LNCaP clone FGC (cell line): ENCODE measurements at regions not wholly inside any gene's neighbourhood (a gene's known extent, or its start where the extent isn't known, plus 50 kb on each side); places are given as distances from the start of the nearest gene placed in this dataset.

Source experiments
- DNase-seq: peaks from one replicate; pipeline ENCODE4 v3.0.0-alpha.2; 2011; ENCODE audit warnings: low read depth
- H3K4me3 ChIP-seq: 2 replicates; pipeline ENCODE4 v1.5.1; 2011; ENCODE audit warnings: mild to moderate bottlenecking, low read depth, low read length, control low read depth
- TF ChIP-seq, protein P1 (sequence below): IDR thresholded peaks from 2 replicates; pipeline ENCODE4 v1.5.1; 2012; ENCODE audit warnings: mild to moderate bottlenecking; ENCODE audit not compliant: control insufficient read depth, insufficient read depth; ENCODE audit errors: extremely low read depth

DNA sequence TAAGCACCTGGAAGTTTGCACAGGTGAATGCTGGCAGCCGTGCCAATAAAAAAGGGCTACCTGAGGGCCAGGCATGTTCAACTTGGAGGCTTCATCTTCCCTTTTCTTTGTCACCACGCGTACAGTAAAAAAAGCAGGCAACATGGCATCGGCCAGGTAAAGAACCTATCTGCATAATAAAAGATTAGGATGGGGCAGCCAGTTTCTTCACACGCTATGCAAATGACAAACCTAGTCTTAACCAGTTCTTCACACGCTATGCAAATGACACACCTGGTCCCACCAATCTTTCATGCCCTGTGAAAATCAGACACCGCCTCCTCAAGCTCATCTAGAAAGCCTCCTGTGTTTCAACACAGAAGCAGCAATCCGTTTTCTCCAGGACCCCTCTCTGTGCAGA, 413.4 kb downstream of the HLX start:
- TF ChIP-seq, protein P1, sequence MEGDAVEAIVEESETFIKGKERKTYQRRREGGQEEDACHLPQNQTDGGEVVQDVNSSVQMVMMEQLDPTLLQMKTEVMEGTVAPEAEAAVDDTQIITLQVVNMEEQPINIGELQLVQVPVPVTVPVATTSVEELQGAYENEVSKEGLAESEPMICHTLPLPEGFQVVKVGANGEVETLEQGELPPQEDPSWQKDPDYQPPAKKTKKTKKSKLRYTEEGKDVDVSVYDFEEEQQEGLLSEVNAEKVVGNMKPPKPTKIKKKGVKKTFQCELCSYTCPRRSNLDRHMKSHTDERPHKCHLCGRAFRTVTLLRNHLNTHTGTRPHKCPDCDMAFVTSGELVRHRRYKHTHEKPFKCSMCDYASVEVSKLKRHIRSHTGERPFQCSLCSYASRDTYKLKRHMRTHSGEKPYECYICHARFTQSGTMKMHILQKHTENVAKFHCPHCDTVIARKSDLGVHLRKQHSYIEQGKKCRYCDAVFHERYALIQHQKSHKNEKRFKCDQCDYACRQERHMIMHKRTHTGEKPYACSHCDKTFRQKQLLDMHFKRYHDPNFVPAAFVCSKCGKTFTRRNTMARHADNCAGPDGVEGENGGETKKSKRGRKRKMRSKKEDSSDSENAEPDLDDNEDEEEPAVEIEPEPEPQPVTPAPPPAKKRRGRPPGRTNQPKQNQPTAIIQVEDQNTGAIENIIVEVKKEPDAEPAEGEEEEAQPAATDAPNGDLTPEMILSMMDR, result no peak
- no peak overlapping the region for H3K4me3 ChIP-seq
- no peak for DNase-seq

DNA sequence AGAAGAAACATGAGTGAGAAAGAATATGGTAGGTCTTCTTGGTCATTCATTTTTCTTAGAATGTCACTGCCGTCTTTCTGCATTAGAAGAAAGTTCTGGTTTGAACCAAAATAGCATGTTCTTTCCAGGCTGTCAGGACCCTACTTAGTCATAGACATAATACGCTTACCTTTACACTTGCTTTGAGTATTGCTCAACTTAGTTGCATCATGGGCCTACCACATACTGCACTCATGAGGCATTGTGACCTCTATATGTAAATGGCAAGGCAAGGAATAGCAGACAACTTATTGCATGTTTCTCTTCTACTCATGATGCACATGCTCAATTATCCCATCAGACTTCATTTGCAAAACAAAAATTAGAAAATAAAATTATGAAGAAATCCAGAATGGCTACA, 415.0 kb downstream of the HLX start:
- H3K4me3 ChIP-seq, result no peak overlapping the region
- DNase-seq, result no peak
- TF ChIP-seq, protein P1, result no peak

DNA sequence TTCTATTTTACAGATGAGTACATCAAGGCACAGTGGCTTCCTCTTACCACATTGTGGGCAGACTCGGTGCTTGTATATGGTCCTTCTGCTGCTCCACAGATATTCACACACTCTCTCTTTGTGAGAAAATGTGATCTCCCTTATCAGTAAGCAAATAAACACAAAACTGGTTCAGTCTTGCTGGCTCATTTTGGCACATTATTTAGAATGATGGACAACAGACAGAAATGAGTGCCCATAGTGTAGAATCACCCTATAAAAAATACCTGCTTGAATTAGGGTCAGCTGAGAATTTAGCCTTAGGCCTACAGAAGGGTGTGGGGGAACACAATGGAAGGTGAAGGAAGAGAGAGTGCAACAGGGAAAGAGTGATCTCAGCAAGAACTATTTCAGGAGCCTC, 423.1 kb downstream of the HLX start:
- no peak overlapping the region for H3K4me3 ChIP-seq
- TF ChIP-seq, protein P1, result no peak
- no peak for DNase-seq

DNA sequence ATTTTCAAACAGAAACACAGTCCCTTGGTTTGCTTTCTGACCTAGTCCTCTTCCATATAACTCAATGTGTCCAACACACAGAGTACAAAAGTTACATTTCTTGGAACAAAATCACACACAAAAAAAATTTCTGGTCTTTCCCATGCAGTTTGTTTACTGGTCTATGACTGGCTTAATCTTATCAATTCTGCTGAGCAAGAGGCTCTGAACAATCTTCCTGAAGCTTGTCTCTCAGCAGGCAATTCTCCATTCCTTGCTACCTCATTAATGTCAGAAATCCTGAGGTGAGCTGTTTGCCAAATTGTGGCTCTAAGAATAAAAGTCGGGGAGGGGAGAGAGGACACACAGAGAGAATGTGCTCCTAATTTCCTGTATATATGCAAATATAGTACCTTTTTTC, 423.6 kb downstream of the HLX start:
- H3K4me3 ChIP-seq, result no peak overlapping the region
- no peak for DNase-seq
- TF ChIP-seq, protein P1, result no peak

DNA sequence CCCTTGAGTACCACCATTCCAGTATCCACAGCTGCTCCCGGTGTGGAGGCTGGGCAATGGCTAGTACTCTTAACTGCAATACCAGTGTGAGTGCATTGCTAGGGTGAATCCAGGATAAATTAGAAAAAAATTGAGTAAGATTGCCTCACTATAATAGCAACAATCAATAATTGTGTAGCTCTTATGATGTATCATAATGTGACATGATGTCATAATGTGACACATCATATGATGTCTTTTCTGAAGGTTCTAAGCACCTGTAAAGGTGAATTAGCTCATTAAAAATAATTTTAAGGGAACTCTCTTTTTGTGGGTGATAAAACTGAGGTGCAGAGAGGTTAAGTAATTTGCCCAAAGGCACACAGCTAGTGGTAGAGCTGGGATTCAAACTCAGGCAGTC, 424.4 kb downstream of the HLX start:
- no peak for DNase-seq
- H3K4me3 ChIP-seq, result no peak overlapping the region
- TF ChIP-seq, protein P1, result no peak

DNA sequence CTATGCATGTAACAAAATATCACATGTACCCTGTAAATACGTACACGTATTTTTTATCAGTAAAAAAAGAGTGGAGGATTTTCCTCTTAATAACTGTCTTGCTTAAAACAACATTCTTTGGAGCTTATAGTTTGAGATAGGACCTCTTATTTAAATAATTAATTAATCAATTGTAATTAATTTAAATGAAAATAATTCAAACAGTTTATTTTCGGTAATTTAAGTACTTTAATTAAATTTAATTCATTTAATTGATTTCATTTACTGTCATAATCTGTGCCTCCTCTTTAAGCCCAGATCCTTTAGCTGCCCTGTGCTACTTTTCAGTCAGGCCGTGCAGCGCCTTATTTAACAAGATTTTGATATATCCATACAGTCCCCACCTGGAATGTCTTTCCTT, 427.0 kb downstream of the HLX start:
- TF ChIP-seq, protein P1, result no peak
- H3K4me3 ChIP-seq, result no peak overlapping the region
- no peak for DNase-seq
